Adrenal gland (tissue), 5 donors: ENCODE measurements at regions not wholly inside any gene's neighbourhood (a gene's known extent, or its start where the extent isn't known, plus 50 kb on each side); places are given as distances from the start of the nearest gene placed in this dataset.
A peak's percentile ranks its signal among the peaks of the same experiment; 100 is the strongest.

ENCODE experiments used
- POLR2A ChIP-seq, 2 donors: fragments of 450-650 bp; IDR thresholded peaks; one replicate each; pipeline ENCODE4 v1.6.1; 2017; ENCODE audit warnings: antibody characterized with exemption in 2 of 2, mild to moderate bottlenecking in 2 of 2, moderate library complexity in 1 of 2
- TF ChIP-seq, protein P1 (sequence below), 6 experiments: fragments of 450-650 bp in 4 of 6; fragments of 200-600 bp in 2 of 6; sonication (generic) in 1 of 6; IDR thresholded peaks; 1 replicate in 5 of 6; 2 replicates in 1 of 6; pipeline versions ENCODE4 v1.5.1 to v1.8.0; 2016 to 2021; ENCODE audit warnings: antibody characterized with exemption in 6 of 6, mild to moderate bottlenecking in 2 of 6, moderate library complexity in 1 of 6
- donor health status: DM: no; HTN: no; CAD: no.

DNA sequence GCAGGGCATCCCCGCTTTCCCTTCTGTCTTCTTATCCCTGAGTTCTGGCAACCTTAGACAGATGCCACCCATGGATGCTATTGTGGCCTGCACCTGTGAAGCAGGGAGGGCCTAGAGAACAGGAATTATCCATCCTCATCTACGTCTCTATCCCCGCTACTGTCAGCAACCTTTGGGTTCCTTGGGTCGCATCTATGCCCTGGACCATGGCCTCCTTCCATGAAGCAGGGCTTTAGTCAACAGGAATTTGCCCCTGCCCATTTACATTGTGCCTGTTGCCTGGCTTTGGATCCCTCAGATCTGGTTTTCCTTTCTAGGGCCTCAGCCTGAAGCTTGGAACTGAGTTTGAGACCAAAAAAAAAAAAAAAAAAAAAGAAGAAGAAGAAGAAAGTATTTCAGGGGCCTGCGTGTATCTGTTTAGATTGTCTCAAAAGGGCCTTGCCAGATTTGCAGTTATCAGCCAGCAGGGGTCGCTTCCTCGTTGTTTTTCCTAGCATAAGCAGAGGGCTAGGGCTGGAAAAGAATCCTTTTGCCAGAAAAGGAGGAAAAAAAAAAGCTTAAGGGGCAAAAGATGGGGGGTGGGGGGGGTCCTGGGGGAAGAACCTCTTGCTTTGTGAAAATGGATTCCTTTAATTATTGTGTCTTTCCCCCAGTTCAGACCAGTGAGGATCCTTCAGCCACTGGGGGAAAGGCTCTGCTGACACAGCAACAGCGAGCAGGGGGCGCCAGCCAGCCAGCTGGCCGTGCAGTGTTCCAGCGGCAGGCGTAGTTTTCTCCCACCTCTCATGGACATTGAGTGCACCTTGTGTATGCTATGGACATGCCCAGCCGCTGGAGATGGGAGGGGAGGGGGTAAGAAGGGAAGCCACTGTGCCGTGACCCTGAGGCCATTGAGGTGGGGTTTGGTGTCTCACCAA lies 65.7 kb upstream of the ALDH1L1 start:
- TF ChIP-seq, protein P1, sequence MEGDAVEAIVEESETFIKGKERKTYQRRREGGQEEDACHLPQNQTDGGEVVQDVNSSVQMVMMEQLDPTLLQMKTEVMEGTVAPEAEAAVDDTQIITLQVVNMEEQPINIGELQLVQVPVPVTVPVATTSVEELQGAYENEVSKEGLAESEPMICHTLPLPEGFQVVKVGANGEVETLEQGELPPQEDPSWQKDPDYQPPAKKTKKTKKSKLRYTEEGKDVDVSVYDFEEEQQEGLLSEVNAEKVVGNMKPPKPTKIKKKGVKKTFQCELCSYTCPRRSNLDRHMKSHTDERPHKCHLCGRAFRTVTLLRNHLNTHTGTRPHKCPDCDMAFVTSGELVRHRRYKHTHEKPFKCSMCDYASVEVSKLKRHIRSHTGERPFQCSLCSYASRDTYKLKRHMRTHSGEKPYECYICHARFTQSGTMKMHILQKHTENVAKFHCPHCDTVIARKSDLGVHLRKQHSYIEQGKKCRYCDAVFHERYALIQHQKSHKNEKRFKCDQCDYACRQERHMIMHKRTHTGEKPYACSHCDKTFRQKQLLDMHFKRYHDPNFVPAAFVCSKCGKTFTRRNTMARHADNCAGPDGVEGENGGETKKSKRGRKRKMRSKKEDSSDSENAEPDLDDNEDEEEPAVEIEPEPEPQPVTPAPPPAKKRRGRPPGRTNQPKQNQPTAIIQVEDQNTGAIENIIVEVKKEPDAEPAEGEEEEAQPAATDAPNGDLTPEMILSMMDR (IDR thresholded peaks at IDR 0.05) = peak; percentile 30 to 59 (median 54)
- TF ChIP-seq POLR2A (IDR thresholded peaks at IDR 0.05) = no peak
